ENCODE measurements at regions not wholly inside any gene's neighbourhood (a gene's known extent, or its start where the extent isn't known, plus 50 kb on each side); places are given as distances from the start of the nearest gene placed in this dataset.

- TF ChIP-seq CTCF (IDR thresholded peaks at IDR 0.05) (no peak), POLR2A (IDR thresholded peaks at IDR 0.05) (no peak)
Measured at GRCh38 chr18:76580288-76580962, 85.4 kb upstream of the ZNF516 start.

Measured in adrenal gland (tissue), 5 donors.